NCI-H2227 (cell line): ENCODE measurements at regions not wholly inside any gene's neighbourhood (a gene's known extent, or its start where the extent isn't known, plus 50 kb on each side); places are given as distances from the start of the nearest gene placed in this dataset.

ENCODE experiments used
- DNase-seq: peaks from one replicate; lab custom pipeline; 2025; ENCODE audit not compliant: unreplicated experiment; lab: John Stamatoyannopoulos, UW

DNA sequence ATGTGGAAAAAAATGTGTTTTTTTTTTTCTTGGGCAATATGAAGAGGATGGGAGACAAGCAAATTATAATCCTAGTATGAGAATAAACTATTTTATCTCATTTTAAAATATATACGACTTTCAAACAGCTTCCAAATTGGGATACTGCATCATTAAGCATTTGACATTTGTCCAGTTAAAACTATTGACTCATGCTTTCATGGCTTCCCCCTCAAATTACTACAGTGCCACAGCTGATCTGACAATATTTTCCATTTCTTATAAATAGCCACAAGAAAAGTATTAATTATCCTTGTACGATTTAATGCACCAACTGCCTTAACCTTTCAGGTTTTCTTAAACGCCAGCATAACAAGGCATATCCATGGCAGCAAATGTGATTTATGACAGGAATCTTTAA, 1134.8 kb upstream of the ZEB2 start:
- no peak for DNase-seq

- DNase-seq, result no peak
Observed at GRCh38 chr2:145654156-145654555, 1134.2 kb upstream of the ZEB2 start.

- DNase-seq, result no peak
Observed at GRCh38 chr2:145653553-145653952, 1133.6 kb upstream of the ZEB2 start.

DNA sequence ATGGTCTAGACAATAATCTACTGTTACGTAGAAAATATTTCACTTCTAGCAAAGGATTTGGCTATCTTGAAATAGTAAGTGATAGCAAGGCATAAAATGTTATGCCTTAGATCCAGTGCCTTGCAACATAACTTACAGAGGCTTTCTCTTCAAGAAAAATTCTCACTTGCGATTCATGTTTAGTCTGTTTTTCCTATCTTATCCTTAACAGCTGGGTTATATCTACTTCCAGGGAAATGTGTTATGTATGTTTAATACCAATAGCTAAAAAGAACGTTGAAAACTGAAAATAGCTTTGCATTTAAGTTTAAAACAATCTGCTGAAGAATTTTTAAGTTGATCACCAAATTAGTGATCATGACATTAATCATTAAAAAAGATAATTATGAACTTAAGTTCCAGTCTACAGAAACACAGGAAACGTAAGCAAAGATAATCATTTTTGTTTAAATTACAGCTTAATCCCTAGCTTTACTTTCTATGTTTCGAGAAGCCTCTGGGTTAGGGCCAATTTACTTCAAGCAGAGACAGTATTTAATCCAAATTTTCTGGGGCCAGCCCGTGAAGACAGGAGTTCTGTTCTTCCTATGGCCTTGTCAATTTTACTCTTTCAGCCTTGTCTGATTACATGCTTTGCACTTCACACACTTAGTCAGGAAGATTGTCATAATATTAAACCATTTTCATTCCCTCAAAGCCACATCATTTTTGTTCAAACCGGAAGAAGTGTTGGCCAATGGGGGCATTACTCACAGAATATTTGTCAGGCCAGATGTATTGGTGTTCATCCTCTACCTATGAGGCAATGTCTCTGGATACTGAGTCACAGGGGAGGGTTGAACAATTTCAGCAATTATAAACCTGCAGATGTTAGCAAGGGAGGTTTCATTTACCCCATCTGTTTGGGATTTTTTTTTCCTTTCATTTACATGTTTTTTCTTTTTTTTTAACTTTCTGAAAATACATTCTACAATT, 1132.9 kb upstream of the ZEB2 start:
- DNase-seq, result no peak

- DNase-seq, result no peak
Observed at GRCh38 chr2:145652036-145652435, 1132.1 kb upstream of the ZEB2 start.

DNA sequence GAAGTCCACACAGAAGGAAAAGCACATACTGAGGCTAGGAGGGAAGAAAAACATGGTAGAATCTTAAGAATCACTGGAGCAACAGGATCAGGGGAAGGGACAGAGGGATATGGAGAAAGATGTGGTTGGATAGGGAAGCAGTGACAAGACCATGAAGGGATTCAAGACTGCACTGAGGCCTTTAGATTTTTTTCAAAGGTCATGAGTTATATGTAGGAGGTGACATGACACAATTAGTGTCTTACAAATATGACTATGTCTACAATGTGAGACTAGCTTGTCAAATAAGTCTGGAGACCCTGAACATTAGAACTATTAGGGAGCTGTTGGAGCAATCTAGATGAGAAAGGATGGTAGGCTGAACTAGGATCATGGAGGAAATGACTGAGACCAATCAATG, 1130.3 kb upstream of the ZEB2 start:
- DNase-seq, result no peak

DNA sequence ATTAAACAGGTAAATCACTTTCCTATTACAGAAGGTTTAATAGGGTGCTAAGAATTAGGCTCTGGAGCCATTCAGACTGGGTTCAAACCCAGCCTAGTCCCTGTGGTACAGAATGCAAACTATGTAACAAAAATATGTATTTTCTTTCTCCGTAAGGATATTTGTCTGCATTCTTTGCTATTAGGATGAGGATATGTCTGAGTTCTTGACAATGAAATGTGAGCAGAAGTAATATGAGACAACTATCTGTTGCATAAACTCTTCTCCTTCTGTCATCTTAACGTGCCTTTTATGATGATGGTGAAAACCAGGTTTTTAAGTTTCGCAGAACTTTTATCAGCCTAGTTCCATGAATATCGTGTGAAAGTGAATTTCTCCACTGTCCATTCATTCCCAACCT, 1129.1 kb upstream of the ZEB2 start:
- no peak for DNase-seq

- DNase-seq, result no peak
Observed at GRCh38 chr2:145644820-145645302, 1124.9 kb upstream of the ZEB2 start.

DNA sequence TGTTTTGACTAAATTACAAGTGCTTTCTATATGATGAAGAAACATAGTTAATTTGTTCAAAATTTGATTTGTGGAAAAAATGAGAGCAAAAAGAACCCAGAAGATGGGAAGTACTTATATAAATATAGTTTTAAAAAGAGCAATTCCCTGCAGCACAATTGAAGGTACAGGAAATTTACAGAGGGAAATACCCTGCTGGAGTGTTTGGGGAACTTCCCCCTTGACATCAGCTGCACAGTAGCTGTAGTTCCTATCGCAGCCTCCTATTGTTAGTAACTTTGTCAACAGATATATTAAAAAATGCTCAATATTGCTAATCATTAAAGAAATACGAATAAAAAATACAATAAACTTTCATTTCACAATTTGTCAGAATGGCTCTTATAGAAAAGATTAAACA, 1118.8 kb upstream of the ZEB2 start:
- no peak for DNase-seq

DNA sequence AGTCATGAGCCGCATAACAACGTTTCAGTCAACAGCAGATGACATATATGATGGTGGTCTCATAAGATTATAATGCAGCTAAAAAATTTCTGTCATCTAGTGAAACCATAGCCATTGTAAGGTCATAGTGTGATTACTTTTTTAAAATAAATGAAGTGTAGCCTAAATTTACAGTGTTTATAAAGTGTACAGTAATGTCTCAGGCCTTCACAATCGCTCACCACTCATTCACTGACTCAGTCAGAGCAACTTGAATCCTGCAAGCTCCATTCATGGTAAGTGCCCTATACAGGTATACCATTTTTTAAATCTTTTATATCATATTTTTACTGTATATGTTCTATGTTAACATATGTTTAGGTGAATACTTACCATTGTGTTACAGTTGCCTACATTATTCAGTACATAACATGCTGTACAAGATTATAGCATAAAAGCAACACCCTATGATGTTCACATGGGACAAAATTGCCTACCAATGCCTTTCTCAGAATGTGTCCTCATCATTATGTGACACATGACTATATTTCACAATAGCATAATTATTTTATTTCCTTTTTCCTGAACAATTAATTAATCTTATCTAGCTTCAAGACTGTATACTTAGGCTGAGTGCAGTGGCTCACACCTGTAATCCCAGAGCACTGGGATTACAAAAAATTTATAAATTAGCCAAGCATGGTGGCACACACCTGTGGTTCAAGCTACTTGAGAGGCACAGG, 1115.9 kb upstream of the ZEB2 start:
- no peak for DNase-seq

- DNase-seq, result no peak
Observed at GRCh38 chr2:145631561-145631960, 1111.6 kb upstream of the ZEB2 start.

DNA sequence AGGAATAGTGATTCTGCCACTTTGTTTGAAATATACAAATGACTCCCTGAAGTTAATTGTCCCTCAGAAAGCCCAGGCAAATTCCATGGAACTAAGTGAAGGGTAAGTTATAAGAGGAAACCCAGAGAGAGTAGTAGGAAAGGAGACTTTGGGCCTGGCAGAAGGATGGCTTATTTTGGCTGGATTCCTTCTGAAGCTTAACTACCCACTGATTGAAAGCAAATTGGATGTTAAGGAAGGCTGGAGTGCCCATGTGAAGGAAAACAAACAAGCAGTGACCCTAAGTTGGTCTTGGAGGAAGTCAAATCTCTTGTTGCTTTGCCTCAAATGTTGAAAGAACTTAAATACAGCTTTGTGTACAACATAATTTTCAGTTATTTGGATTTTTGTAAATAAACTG, 1106.4 kb upstream of the ZEB2 start:
- no peak for DNase-seq

DNA sequence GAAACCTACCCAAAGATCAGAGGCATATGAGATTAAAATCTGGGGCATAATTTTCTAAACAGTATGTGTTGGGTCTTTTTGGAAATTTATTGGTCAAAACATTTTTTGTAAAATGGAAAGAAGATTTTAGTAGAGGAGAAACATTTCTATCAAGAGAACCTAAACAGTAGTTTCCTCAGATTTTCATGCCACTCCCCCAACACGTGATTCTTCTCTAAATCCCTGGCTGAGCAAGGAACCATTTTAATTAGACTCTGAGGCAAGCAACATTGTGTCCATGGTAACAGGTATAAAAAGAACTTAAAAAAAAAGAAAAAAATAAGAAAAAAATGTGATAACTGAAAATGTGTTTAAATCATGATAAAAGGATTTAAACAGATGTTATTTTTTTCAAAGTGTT, 1105.2 kb upstream of the ZEB2 start:
- DNase-seq, result no peak

- DNase-seq, result no peak
Observed at GRCh38 chr2:145623136-145623535, 1103.2 kb upstream of the ZEB2 start.

- no peak for DNase-seq
Observed at GRCh38 chr2:145622285-145622684, 1102.4 kb upstream of the ZEB2 start.

DNA sequence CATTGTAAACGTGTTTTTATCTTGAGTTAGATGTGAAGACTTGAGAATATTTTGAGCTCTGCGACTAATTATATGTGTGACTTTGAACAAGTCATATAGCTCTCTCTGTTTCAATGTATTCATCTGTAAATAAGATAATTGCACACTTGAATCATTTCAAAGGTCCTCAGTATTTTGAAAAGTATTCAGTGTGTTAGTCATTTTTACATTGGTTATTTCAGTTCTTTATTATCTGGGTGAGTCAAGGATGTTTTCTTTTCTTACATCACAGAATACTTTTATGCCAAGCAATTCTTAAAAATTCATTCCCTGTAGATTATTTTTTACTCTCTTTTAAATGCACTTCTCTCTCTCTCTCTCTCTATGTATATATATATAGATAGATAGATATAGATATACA, 1098.0 kb upstream of the ZEB2 start:
- no peak for DNase-seq

DNA sequence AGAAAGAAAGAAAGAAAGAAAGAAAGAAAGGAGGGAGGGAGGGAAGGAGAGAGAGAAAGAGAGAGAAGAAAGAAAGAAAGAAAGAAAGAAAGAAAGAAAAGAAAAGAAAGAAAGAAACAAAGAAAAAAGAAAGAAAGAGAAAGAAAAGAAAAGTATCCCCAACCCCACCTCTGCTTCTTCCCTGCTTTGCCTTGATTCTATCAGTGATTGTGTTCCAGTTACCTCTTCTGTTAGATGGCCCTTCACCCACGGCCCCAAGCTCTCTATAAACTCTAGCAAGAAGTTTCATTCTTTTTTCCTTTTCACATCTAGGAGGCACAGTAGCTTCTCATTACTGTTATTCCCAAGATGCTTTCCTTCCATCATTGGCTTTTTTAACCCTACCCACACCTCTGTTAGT, 1097.5 kb upstream of the ZEB2 start:
- DNase-seq, result no peak

- no peak for DNase-seq
Observed at GRCh38 chr2:145615626-145616025, 1095.7 kb upstream of the ZEB2 start.

DNA sequence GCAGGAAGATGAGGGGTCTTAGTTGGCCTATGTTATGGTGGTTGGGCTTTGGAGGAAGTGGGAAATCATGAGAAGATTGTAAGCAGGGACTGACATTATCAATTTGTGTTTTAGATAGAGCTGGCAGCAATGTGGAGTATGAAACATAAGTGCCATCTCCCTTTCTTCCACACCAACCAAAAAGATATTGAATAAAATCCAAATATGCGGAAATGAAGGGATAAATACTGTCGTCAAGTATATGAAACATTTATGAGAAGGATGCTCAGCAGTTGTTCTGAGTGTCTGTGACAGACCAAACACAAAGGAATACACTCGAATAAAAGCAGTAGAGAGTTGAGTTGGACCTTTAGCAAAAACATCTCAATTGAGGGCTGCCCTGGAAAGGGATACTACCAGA, 1090.0 kb upstream of the ZEB2 start:
- no peak for DNase-seq

- DNase-seq, result no peak
Observed at GRCh38 chr2:145601361-145601925, 1081.5 kb upstream of the ZEB2 start.

DNA sequence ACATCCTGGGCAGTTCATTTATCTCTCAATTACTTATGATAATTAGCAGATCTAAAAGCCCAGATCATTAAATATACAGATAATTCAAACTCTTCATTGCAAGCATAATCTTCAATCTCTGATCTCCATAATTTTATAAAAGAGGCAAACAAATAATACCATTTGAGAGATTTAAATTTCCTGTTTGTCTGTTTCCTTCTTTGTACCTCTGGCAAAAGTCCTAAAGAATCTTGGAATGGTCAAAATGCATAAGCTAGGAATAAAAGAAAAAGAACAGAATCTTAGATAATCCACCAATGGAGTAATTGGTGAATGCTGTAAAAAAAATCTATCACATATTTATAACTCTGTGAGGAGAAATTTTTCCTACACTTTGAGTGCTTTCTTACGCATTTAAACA, 1080.9 kb upstream of the ZEB2 start:
- DNase-seq, result no peak

- DNase-seq, result no peak
Observed at GRCh38 chr2:145599756-145600155, 1079.8 kb upstream of the ZEB2 start.
